ENCODE measurements at regions not wholly inside any gene's neighbourhood (a gene's known extent, or its start where the extent isn't known, plus 50 kb on each side); places are given as distances from the start of the nearest gene placed in this dataset.

GRCh38 chr2:176746411-176746810, 466.2 kb upstream of the HNRNPA3 start:
- Histone ChIP-seq H3K9me2 (replicated peaks; ENCODE audit: insufficient read depth) (no peaks in the 10 kb centered on the region), H4K20me1 (ENCODE audit: insufficient read depth, poor library complexity, severe bottlenecking) (no peaks in the 10 kb centered on the region), H3K79me2 (no peaks in the 10 kb centered on the region), H2AFZ (no peak overlapping the region), H3K36me3 (replicated peaks; ENCODE audit: insufficient read depth, low read depth) (no peaks in the 10 kb centered on the region), H3K4me3 (no peak overlapping the region), H3K4me2 (no peak overlapping the region), H3K4me1 (ENCODE audit: insufficient read depth) (no peaks in the 10 kb centered on the region), H3K27me3 (no peaks in the 10 kb centered on the region), H3K27ac (no peak overlapping the region), H3K9me3 (ENCODE audit: low read depth) (no peaks in the 10 kb centered on the region)
- TF ChIP-seq EZH2 (IDR thresholded peaks at IDR 0.05; ENCODE audit: borderline replicate concordance) (no peak), EZH2phosphoT487 (IDR thresholded peaks at IDR 0.05; ENCODE audit: low read depth, severe bottlenecking, unreplicated experiment) (no peak), CTCF (IDR thresholded peaks at IDR 0.05; ENCODE audit: poor library complexity) (no peak)
- 99% methylated on average over 7 of the region's 7 CpGs for WGBS (ENCODE audit: low lambda C conversion rate, missing lambda C conversion rate)
- no peak for DNase-seq (ENCODE audit: low spot score)

- H3K27ac ChIP-seq: no peak overlapping the region
- H3K27me3 ChIP-seq: no peaks in the 10 kb centered on the region
- H3K36me3 ChIP-seq (replicated peaks; ENCODE audit: insufficient read depth, low read depth): no peaks in the 10 kb centered on the region
- H3K4me1 ChIP-seq (ENCODE audit: insufficient read depth): no peaks in the 10 kb centered on the region
- no peaks in the 10 kb centered on the region for H3K79me2 ChIP-seq
- no peak for DNase-seq (ENCODE audit: low spot score)
- H3K9me2 ChIP-seq (replicated peaks; ENCODE audit: insufficient read depth): no peaks in the 10 kb centered on the region
- H3K9me3 ChIP-seq (ENCODE audit: low read depth): no peaks in the 10 kb centered on the region
- no peak overlapping the region for H2AFZ ChIP-seq
- 73% methylated on average over 4 of the region's 4 CpGs for WGBS (ENCODE audit: low lambda C conversion rate, missing lambda C conversion rate)
- no peak overlapping the region for H3K4me3 ChIP-seq
- no peak overlapping the region for H3K4me2 ChIP-seq
- no peaks in the 10 kb centered on the region for H4K20me1 ChIP-seq (ENCODE audit: insufficient read depth, poor library complexity, severe bottlenecking)
- TF ChIP-seq EZH2phosphoT487 (IDR thresholded peaks at IDR 0.05; ENCODE audit: low read depth, severe bottlenecking, unreplicated experiment) (no peak), EZH2 (IDR thresholded peaks at IDR 0.05; ENCODE audit: borderline replicate concordance) (no peak), CTCF (IDR thresholded peaks at IDR 0.05; ENCODE audit: poor library complexity) (no peak)
These were observed 465.1 kb upstream of the HNRNPA3 start for GRCh38 chr2:176747506-176747905.

- Histone ChIP-seq H3K4me1 (ENCODE audit: insufficient read depth) (no peaks in the 10 kb centered on the region), H3K27me3 (no peaks in the 10 kb centered on the region), H2AFZ (no peak overlapping the region), H3K27ac (no peak overlapping the region), H3K9me3 (ENCODE audit: low read depth) (no peaks in the 10 kb centered on the region), H3K4me3 (no peak overlapping the region), H3K4me2 (no peak overlapping the region), H3K36me3 (replicated peaks; ENCODE audit: insufficient read depth, low read depth) (no peaks in the 10 kb centered on the region), H3K9me2 (replicated peaks; ENCODE audit: insufficient read depth) (no peaks in the 10 kb centered on the region), H3K79me2 (no peaks in the 10 kb centered on the region), H4K20me1 (ENCODE audit: insufficient read depth, poor library complexity, severe bottlenecking) (no peaks in the 10 kb centered on the region)
- 49% methylated on average over 4 of the region's 4 CpGs for WGBS (ENCODE audit: low lambda C conversion rate, missing lambda C conversion rate)
- DNase-seq (ENCODE audit: low spot score): no peak
- TF ChIP-seq EZH2 (IDR thresholded peaks at IDR 0.05; ENCODE audit: borderline replicate concordance): no peak
- no peak for TF ChIP-seq CTCF (IDR thresholded peaks at IDR 0.05; ENCODE audit: poor library complexity)
- TF ChIP-seq EZH2phosphoT487 (IDR thresholded peaks at IDR 0.05; ENCODE audit: low read depth, severe bottlenecking, unreplicated experiment): no peak
These were observed 464.7 kb upstream of the HNRNPA3 start for GRCh38 chr2:176747928-176748327.

- no peaks in the 10 kb centered on the region for H3K9me3 ChIP-seq (ENCODE audit: low read depth)
- no peak overlapping the region for H3K4me2 ChIP-seq
- no peaks in the 10 kb centered on the region for H3K27me3 ChIP-seq
- no peak overlapping the region for H3K4me3 ChIP-seq
- TF ChIP-seq CTCF (IDR thresholded peaks at IDR 0.05; ENCODE audit: poor library complexity) (no peak), EZH2 (IDR thresholded peaks at IDR 0.05; ENCODE audit: borderline replicate concordance) (no peak), EZH2phosphoT487 (IDR thresholded peaks at IDR 0.05; ENCODE audit: low read depth, severe bottlenecking, unreplicated experiment) (no peak)
- no peaks in the 10 kb centered on the region for H3K79me2 ChIP-seq
- no peak overlapping the region for H3K27ac ChIP-seq
- H2AFZ ChIP-seq: no peak overlapping the region
- H3K36me3 ChIP-seq (replicated peaks; ENCODE audit: insufficient read depth, low read depth): no peaks in the 10 kb centered on the region
- no peaks in the 10 kb centered on the region for H3K4me1 ChIP-seq (ENCODE audit: insufficient read depth)
- 34% methylated on average over 2 of the region's 2 CpGs for WGBS (ENCODE audit: low lambda C conversion rate, missing lambda C conversion rate)
- no peaks in the 10 kb centered on the region for H4K20me1 ChIP-seq (ENCODE audit: insufficient read depth, poor library complexity, severe bottlenecking)
- no peak for DNase-seq (ENCODE audit: low spot score)
- H3K9me2 ChIP-seq (replicated peaks; ENCODE audit: insufficient read depth): no peaks in the 10 kb centered on the region
These were observed 463.9 kb upstream of the HNRNPA3 start for GRCh38 chr2:176748662-176749061.
